T-helper 2 cell treated with Interferon-gamma antibody and Interleukin-4, amounts not matched to agents 5 μg/mL and 100 μg/mL, for 36 hours (primary cell): ENCODE measurements at regions not wholly inside any gene's neighbourhood (a gene's known extent, or its start where the extent isn't known, plus 50 kb on each side); places are given as distances from the start of the nearest gene placed in this dataset.
"Not testable (repeated sequence)": the region's sequence is repeated elsewhere in the genome, so short reads cannot be mapped to it uniquely, and the experiment has no call there.

ENCODE experiments used
- DNase-seq: peaks from one replicate; pipeline ENCODE4 v3.0.0; 2021; ENCODE audit warnings: low spot score
- H3K27ac Mint-ChIP-seq: one replicate; pipeline ENCODE4 v1.8.0; 2021; ENCODE audit warnings: mild to moderate bottlenecking, mixed read lengths
- H3K27me3 Mint-ChIP-seq: one replicate; pipeline ENCODE4 v1.8.0; 2021; ENCODE audit warnings: low read depth, mixed read lengths
- H3K36me3 Mint-ChIP-seq: one replicate; pipeline ENCODE4 v1.8.0; 2021; ENCODE audit warnings: low read depth, mixed read lengths
- H3K4me1 Mint-ChIP-seq: one replicate; pipeline ENCODE4 v1.8.0; 2021; ENCODE audit warnings: low read depth, mixed read lengths
- H3K4me3 Mint-ChIP-seq: one replicate; pipeline ENCODE4 v1.8.0; 2022; ENCODE audit warnings: mild to moderate bottlenecking, moderate library complexity, mixed read lengths
- H3K9me3 Mint-ChIP-seq: one replicate; pipeline ENCODE4 v1.8.0; 2021; ENCODE audit warnings: mixed read lengths

DNA sequence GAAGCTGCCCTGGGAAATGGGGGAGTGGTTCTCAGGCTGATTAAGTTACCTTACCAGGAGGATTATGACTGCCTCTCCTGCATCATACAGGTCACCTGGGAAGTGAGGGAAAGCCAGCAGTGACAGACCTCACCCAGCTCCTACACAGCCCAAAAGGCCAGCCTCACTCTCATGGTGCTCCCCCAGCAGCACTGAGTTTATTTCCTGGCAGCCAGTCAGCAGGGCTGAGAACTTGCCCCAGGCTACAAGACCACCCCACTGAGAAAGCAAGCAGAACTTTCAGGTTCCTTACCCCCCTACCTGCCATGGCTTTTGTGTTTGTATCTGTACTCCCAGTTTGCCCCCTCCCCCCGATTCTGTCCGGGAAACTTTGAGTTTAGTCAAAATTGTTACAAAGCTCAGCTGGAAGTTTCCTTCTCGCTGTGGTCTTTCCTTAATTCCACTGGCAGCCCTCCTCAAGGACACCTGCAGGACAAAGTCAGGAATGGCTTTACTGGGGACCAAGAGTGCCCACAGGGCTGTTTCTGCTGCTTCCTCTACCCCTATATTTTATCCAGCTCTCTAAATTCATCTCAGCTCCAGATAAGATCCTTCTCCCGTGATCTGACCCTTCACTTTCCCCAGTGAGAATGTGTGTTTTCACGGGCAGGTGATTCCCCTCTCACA, 649.8 kb upstream of the MBL2 start:
- no peaks in the 10 kb centered on the region for H3K4me1 Mint-ChIP-seq
- no peak for DNase-seq
- no peak overlapping the region for H3K4me3 Mint-ChIP-seq
- peaks cover 50% of the 10 kb centered on the region for H3K9me3 Mint-ChIP-seq
- no peaks in the 10 kb centered on the region for H3K36me3 Mint-ChIP-seq
- no peak overlapping the region for H3K27ac Mint-ChIP-seq
- H3K27me3 Mint-ChIP-seq: no peaks in the 10 kb centered on the region

DNA sequence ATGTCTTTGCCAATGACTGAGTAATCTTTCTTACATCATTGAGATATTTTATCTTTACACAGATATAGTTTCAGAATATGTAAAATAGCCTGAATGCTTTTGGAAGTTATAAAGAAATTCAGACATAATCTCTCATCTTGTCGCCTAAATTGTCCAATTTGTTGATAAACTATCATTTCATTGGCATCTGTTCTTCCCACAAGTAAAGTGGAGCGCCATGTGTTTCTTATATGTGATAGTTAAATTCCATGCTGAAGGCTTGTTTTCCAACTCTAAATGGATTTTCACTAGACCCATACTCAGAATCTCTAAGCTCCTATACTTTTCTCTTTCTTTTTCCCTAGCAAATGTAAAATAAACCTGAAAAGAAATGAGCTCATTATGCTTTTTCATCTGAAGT, 640.1 kb upstream of the MBL2 start:
- no peak for DNase-seq
- Mint-ChIP-seq H3K27ac (no peak overlapping the region), H3K9me3 (peaks cover 19% of the 10 kb centered on the region), H3K36me3 (no peaks in the 10 kb centered on the region), H3K4me1 (no peaks in the 10 kb centered on the region), H3K27me3 (no peaks in the 10 kb centered on the region), H3K4me3 (no peak overlapping the region)

DNA sequence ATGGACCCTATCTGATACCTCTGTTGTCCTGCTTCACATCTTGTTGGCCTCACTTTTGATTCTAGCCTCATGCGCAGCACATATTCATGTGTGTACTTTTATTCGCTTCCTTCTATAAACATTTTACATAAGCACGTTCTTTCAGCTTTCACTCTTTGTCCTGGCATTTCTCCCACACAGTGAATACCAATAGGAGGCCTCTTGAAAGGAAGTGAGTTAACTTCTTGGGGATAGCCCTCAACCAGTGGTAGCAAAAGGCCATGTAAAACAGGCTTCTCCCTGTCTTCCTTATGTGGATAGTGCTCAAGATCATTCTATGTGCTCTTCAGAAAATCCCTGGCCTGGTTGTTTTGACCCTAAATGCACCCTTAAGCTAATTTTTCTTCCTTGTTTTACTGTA, 633.9 kb upstream of the MBL2 start:
- H3K4me3 Mint-ChIP-seq: no peak overlapping the region
- H3K4me1 Mint-ChIP-seq: no peaks in the 10 kb centered on the region
- no peak overlapping the region for H3K27ac Mint-ChIP-seq
- no peaks in the 10 kb centered on the region for H3K27me3 Mint-ChIP-seq
- peaks cover 16% of the 10 kb centered on the region for H3K9me3 Mint-ChIP-seq
- H3K36me3 Mint-ChIP-seq: no peaks in the 10 kb centered on the region
- no peak for DNase-seq

DNA sequence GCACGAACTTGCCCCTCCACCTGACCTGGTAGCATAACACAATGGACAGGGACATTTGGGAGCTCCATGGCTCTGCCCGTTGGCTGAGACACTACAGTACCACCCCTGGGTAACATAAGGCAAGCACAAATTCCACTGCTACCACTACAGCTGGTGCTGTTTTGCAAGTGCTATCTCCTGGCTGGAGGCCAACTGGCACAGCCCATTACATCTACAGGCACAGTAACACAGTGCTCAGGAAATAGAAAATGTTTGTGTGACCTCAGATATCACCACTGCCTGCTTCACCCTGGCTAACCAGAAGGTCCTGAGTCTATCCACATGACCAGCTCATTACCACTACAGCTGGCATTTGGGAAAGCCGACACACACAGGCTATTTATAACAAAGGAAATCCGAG, 631.1 kb upstream of the MBL2 start:
- H3K27ac Mint-ChIP-seq: no peak overlapping the region
- H3K36me3 Mint-ChIP-seq: no peaks in the 10 kb centered on the region
- H3K9me3 Mint-ChIP-seq: peaks cover 24% of the 10 kb centered on the region
- H3K4me3 Mint-ChIP-seq: no peak overlapping the region
- no peak for DNase-seq
- no peaks in the 10 kb centered on the region for H3K27me3 Mint-ChIP-seq
- H3K4me1 Mint-ChIP-seq: no peaks in the 10 kb centered on the region

DNA sequence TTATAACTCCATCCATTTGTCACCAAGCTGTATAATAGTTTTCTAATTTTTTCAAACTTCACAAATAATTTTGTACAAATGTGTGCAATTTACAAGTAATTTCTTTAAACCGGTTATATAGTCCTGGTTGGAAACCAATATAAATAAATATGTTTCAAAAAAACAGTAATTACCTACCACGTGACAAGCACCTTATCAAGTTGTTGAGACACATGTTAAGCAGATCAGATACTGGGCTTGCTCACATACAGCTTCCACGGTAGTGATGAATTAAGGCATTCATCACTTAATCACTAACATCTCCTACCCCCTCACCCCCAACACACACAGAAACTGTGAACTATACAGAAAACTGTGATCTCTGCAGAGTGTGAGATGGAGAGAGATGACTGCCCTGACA, 630.0 kb upstream of the MBL2 start:
- no peaks in the 10 kb centered on the region for H3K27me3 Mint-ChIP-seq
- H3K27ac Mint-ChIP-seq: no peak overlapping the region
- no peak for DNase-seq
- H3K9me3 Mint-ChIP-seq: peaks cover 27% of the 10 kb centered on the region
- H3K4me3 Mint-ChIP-seq: no peak overlapping the region
- no peaks in the 10 kb centered on the region for H3K36me3 Mint-ChIP-seq
- H3K4me1 Mint-ChIP-seq: no peaks in the 10 kb centered on the region

DNA sequence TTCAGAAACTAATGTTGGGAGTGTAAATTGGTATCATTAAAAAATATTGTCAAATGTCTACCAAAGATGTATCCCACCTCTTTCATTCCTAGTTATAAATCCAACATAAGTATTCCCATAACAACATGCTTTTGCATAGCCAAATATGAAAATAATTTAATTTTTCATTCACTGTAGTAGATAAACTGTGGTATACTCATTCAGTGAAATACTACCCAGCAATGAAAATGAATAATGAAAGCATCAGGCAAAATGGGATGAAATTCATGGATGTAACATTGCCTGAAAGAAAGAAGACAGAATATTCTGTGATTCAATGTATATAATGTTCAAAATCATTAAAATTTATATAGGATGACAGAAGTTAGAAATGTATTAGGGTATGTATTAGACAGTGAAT, 629.0 kb upstream of the MBL2 start:
- H3K36me3 Mint-ChIP-seq: no peaks in the 10 kb centered on the region

DNA sequence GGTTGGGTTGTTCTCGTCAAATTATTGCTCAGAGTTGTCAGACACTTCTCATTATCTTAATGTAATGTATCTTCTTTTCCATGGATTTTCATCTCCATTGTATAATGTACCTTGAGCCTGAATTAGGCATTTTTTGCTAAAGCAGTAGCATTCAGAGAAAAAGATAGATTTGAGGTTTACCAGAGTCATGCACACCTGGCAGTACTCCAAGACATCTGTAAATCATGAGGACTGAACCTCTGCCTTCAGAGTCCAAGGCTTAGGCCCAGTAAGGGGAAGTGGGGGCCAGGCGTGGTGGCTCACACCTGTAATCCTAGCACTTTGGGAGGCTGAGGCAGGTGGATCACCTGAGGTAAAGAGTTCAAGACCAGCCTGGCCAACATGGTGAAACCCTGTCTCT, 624.3 kb upstream of the MBL2 start:
- H3K4me3 Mint-ChIP-seq: no peak overlapping the region
- H3K27ac Mint-ChIP-seq: no peak overlapping the region
- H3K4me1 Mint-ChIP-seq: no peaks in the 10 kb centered on the region
- no peak for DNase-seq
- peaks cover 50% of the 10 kb centered on the region for H3K9me3 Mint-ChIP-seq
- no peaks in the 10 kb centered on the region for H3K27me3 Mint-ChIP-seq
- no peaks in the 10 kb centered on the region for H3K36me3 Mint-ChIP-seq

More for the DNA sequence above, 629.0 kb upstream of the MBL2 start:
- DNase-seq: no peak
- Mint-ChIP-seq H3K4me1 (no peaks in the 10 kb centered on the region), H3K9me3 (peaks cover 25% of the 10 kb centered on the region), H3K27me3 (no peaks in the 10 kb centered on the region), H3K27ac (no peak overlapping the region), H3K4me3 (no peak overlapping the region)

DNA sequence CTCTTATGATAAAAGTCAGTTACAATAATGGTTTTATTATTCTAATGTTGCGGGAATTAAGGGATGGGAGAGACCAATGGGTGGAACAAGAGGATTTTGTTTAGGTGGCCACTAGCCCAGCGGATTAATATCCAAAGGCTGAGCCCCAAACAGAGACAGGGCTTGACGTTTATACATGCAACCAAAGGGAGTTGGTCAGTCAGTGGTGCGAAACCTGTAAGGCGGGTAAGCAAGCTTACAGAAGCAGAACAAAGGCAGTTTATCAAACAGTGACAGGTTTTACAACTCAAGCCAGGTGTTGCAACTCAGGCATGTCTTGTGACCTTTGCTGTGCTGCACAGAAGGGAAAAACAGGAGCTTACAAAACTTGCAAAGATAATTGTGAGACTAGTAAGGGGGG, 622.9 kb upstream of the MBL2 start:
- H3K27me3 Mint-ChIP-seq: no peaks in the 10 kb centered on the region
- no peak overlapping the region for H3K27ac Mint-ChIP-seq
- H3K4me1 Mint-ChIP-seq: no peaks in the 10 kb centered on the region
- H3K36me3 Mint-ChIP-seq: no peaks in the 10 kb centered on the region
- H3K9me3 Mint-ChIP-seq: peaks cover 52% of the 10 kb centered on the region
- no peak overlapping the region for H3K4me3 Mint-ChIP-seq
- DNase-seq: no peak

DNA sequence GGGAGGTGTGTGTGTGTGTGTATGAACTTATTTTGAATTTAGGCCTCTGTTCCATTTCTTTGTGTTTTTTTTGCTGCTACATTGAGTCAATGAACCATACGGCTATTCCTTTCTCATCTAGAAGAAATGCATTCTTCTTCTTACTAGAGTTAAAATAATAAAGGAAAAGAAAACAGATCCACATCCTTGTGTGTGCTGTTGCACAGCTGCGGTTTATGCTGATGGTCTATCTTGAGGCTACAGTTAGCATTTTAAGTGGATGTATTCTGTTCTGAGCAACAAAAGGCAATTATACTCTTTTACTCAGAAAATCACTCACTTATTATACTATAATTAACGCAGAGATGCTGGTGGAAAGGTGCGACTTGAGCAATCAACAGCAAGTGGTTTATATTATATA, 615.0 kb upstream of the MBL2 start:
- H3K4me3 Mint-ChIP-seq: no peak overlapping the region
- H3K36me3 Mint-ChIP-seq: no peaks in the 10 kb centered on the region
- no peak for DNase-seq
- H3K27me3 Mint-ChIP-seq: no peaks in the 10 kb centered on the region
- H3K27ac Mint-ChIP-seq: no peak overlapping the region
- peaks cover 20% of the 10 kb centered on the region for H3K9me3 Mint-ChIP-seq
- no peaks in the 10 kb centered on the region for H3K4me1 Mint-ChIP-seq

DNA sequence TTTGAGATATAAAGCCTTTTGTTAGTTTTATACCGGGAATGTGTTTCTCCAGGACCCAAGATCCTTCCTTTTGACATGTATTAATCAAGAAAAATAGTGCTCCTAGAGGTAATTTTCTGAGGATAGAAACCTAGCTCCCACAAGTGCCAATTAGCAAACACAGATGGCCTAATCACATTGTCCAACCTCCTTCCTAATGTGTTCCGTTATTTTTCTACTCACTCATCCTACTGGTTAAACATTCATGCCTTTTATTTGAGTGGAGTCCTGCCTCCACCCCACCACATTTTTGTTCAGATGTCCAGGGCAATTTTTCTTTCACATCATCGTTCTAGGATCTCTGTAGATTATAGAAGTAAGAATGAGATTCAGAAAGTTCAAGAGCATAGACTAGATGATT, 610.0 kb upstream of the MBL2 start:
- H3K27me3 Mint-ChIP-seq: no peaks in the 10 kb centered on the region
- no peak overlapping the region for H3K27ac Mint-ChIP-seq
- H3K4me3 Mint-ChIP-seq: no peak overlapping the region
- no peaks in the 10 kb centered on the region for H3K4me1 Mint-ChIP-seq
- H3K36me3 Mint-ChIP-seq: no peaks in the 10 kb centered on the region
- H3K9me3 Mint-ChIP-seq: peaks cover 21% of the 10 kb centered on the region
- no peak for DNase-seq

DNA sequence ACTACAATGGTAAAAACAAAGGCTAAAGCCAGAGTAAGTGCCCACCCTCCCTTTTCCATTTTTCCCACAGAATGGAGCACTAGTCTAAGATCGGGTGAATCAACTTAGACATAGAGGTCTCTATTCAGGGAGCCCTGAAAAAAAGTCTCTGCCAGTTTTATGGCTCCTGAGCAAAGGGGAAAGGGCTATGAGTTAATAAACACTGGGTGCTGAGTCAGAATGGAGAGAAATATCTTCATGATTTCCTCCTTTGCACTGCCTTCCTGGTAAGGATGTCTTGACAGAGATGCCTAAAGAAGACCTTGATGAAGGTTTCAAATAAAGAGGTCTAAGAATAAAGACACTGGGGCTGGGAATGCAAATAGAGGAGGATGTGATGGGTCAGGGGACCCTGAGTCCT, 607.4 kb upstream of the MBL2 start:
- DNase-seq: no peak
- Mint-ChIP-seq H3K4me1 (no peaks in the 10 kb centered on the region), H3K27me3 (no peaks in the 10 kb centered on the region), H3K36me3 (no peaks in the 10 kb centered on the region), H3K9me3 (peaks cover 21% of the 10 kb centered on the region), H3K27ac (no peak overlapping the region), H3K4me3 (no peak overlapping the region)

DNA sequence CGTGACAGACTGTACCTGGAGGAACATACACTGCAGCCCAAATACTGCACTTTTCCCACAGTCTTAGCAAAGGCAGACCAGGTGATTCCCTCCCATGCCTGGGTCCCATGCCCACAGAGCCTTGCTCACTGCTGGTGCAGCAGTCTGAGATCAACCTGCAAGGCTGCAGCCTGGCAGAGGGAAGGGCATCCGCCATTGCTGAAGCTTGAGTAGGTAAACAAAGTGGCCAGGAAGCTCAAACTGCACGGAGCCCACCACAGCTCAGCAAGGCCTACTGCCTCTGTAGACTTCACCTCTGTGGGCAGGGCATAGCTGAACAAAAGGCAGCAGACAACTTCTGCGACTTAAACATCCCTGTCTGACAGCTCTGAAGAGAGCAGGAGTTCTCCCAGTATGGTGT, 597.8 kb upstream of the MBL2 start:
- Mint-ChIP-seq H3K9me3 (peaks cover 23% of the 10 kb centered on the region), H3K4me3 (no peak overlapping the region), H3K27ac (no peak overlapping the region), H3K27me3 (no peaks in the 10 kb centered on the region), H3K36me3 (no peaks in the 10 kb centered on the region), H3K4me1 (no peaks in the 10 kb centered on the region)
- DNase-seq: no peak

DNA sequence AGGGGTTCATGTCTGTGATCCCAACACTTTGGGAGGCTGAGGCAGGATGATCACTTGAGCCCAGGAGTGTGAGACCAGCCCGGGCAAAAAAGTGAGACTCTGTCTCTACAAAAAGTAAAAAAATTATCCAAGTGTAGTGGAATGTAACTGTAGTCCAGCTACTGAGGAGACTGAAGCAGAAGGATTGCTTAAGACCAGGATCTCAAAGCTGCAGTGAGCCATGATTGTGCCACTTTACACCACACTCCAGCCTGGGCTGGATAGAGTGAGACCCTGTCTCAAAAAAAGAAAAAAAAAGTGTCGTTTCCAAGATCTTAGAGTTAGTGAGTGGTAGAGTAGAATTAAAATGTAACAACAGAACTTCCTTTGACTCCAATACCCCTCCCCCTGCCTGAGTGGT, 589.4 kb upstream of the MBL2 start:
- Mint-ChIP-seq H3K4me1 (no peaks in the 10 kb centered on the region), H3K9me3 (peaks cover 17% of the 10 kb centered on the region), H3K36me3 (no peaks in the 10 kb centered on the region), H3K4me3 (no peak overlapping the region), H3K27me3 (no peaks in the 10 kb centered on the region), H3K27ac (no peak overlapping the region)
- DNase-seq: no peak

DNA sequence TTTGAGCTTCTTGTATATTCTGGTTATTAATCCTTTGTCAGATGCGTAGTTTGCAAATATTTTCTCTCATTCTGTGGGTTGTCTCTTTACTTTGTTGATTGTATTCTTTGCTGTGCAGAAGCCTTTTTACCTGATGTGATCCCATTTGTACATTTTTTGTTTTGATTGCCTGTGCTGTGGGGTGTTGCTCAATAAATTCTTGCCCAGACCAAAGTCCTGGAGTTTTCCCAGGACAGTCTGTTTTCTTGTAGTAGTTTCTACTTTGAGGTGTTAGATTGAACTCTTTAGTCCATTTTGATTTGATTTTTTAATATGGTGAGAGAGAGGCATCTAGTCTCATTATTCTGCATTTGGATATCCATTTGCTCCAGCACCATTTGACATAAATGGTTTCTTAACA, 588.7 kb upstream of the MBL2 start:
- no peak for DNase-seq
- no peaks in the 10 kb centered on the region for H3K27me3 Mint-ChIP-seq
- H3K4me3 Mint-ChIP-seq: no peak overlapping the region
- H3K36me3 Mint-ChIP-seq: no peaks in the 10 kb centered on the region
- H3K9me3 Mint-ChIP-seq: peaks cover 20% of the 10 kb centered on the region
- no peak overlapping the region for H3K27ac Mint-ChIP-seq
- no peaks in the 10 kb centered on the region for H3K4me1 Mint-ChIP-seq

DNA sequence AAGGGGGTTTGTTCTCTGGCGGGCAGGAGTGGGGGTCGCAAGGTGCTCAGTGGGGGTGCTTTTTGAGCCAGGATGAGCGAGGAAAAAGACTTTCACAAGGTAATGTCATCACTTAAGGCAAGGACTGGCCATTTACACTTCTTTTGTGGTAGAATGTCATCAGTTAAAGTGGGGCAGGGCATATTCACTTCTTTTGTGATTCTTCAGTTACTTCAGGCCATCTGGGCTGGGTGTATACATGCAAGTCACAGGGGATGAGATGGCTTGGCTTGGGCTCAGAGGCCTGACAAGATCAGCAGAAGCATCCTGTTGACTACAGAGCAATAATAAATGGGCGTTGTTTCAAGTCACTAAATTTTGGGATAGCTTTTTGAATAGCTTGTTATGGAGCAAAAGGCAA, 586.4 kb upstream of the MBL2 start:
- H3K9me3 Mint-ChIP-seq: peaks cover 26% of the 10 kb centered on the region
- not testable (repeated sequence) for H3K27me3 Mint-ChIP-seq, H3K36me3 Mint-ChIP-seq, H3K27ac Mint-ChIP-seq, H3K4me3 Mint-ChIP-seq, DNase-seq, H3K4me1 Mint-ChIP-seq
